ENCODE measurements at regions not wholly inside any gene's neighbourhood (a gene's known extent, or its start where the extent isn't known, plus 50 kb on each side); places are given as distances from the start of the nearest gene placed in this dataset.
A peak's percentile ranks its signal among the peaks of the same experiment; 100 is the strongest.

- no peak overlapping the region for H3K4me3 ChIP-seq (replicated peaks in 1 of 4; ENCODE audit: control extremely low read depth in 1 of 4, insufficient read depth in 1 of 4, low read depth in 3 of 4, low read length in 4 of 4)
- TF ChIP-seq CTCF (conservative IDR thresholded peaks at IDR 0.05 in 1 of 2, IDR thresholded peaks at IDR 0.05 in 1 of 2; ENCODE audit: low read depth in 1 of 2, low read length in 2 of 2), result no peak
- TF ChIP-seq EZH2 (IDR thresholded peaks at IDR 0.05; ENCODE audit: low read length, missing control alignments), result no peak
- no peaks in the 10 kb centered on the region for H4K20me1 ChIP-seq (ENCODE audit: control insufficient read depth, extremely low read depth, insufficient read depth, low read length)
- H3K36me3 ChIP-seq (ENCODE audit: control insufficient read depth, insufficient read depth, low read length), result no peaks in the 10 kb centered on the region
- H2AFZ ChIP-seq (ENCODE audit: low read length), result no peak overlapping the region
- no peaks in the 10 kb centered on the region for H3K27me3 ChIP-seq (ENCODE audit: control insufficient read depth, insufficient read depth, low read length)
- no peak overlapping the region for H3K27ac ChIP-seq (ENCODE audit: insufficient read depth, low read length)
- no peaks in the 10 kb centered on the region for H3K9me3 ChIP-seq (ENCODE audit: control insufficient read depth, insufficient read depth, low read depth, low read length)
- H3K4me2 ChIP-seq (ENCODE audit: extremely low read depth, insufficient read depth, low read length), result no peak overlapping the region
- H3K79me2 ChIP-seq (ENCODE audit: control insufficient read depth, insufficient read depth, low read length), result no peaks in the 10 kb centered on the region
- H3K4me1 ChIP-seq (ENCODE audit: control insufficient read depth, extremely low read depth, insufficient read depth, low read length), result peaks cover 4% of the 10 kb centered on the region
- no peak for DNase-seq (ENCODE audit: low read depth in 2 of 2)
- H3K9ac ChIP-seq (ENCODE audit: insufficient read depth, low read length), result no peak overlapping the region
Measured at GRCh38 chr20:4585758-4586157, 100.5 kb upstream of the PRNP start.

GRCh38 chr20:4585104-4585753 is 101.0 kb upstream of the PRNP start:
- H3K27me3 ChIP-seq (ENCODE audit: control insufficient read depth, insufficient read depth, low read length), result no peaks in the 10 kb centered on the region
- H3K4me3 ChIP-seq (replicated peaks in 1 of 4; ENCODE audit: control extremely low read depth in 1 of 4, insufficient read depth in 1 of 4, low read depth in 3 of 4, low read length in 4 of 4), result no peak overlapping the region
- no peaks in the 10 kb centered on the region for H3K36me3 ChIP-seq (ENCODE audit: control insufficient read depth, insufficient read depth, low read length)
- H3K79me2 ChIP-seq (ENCODE audit: control insufficient read depth, insufficient read depth, low read length), result no peaks in the 10 kb centered on the region
- no peak overlapping the region for H3K4me2 ChIP-seq (ENCODE audit: extremely low read depth, insufficient read depth, low read length)
- TF ChIP-seq EZH2 (IDR thresholded peaks at IDR 0.05; ENCODE audit: low read length, missing control alignments) (no peak), CTCF (conservative IDR thresholded peaks at IDR 0.05 in 1 of 2, IDR thresholded peaks at IDR 0.05 in 1 of 2; ENCODE audit: low read depth in 1 of 2, low read length in 2 of 2) (no peak)
- H3K27ac ChIP-seq (ENCODE audit: insufficient read depth, low read length), result peak overlapping the region; percentile 53
- no peak overlapping the region for H2AFZ ChIP-seq (ENCODE audit: low read length)
- no peak overlapping the region for H3K9ac ChIP-seq (ENCODE audit: insufficient read depth, low read length)
- H3K9me3 ChIP-seq (ENCODE audit: control insufficient read depth, insufficient read depth, low read depth, low read length), result no peaks in the 10 kb centered on the region
- H4K20me1 ChIP-seq (ENCODE audit: control insufficient read depth, extremely low read depth, insufficient read depth, low read length), result no peaks in the 10 kb centered on the region
- H3K4me1 ChIP-seq (ENCODE audit: control insufficient read depth, extremely low read depth, insufficient read depth, low read length), result peaks cover 4% of the 10 kb centered on the region
- DNase-seq (ENCODE audit: low read depth in 2 of 2), result peak in 1 of 2 donors; percentile 94

GRCh38 chr20:4584510-4584909 is 101.7 kb upstream of the PRNP start:
- no peak for DNase-seq (ENCODE audit: low read depth in 2 of 2)
- Histone ChIP-seq H3K27me3 (ENCODE audit: control insufficient read depth, insufficient read depth, low read length) (no peaks in the 10 kb centered on the region), H4K20me1 (ENCODE audit: control insufficient read depth, extremely low read depth, insufficient read depth, low read length) (no peaks in the 10 kb centered on the region), H3K79me2 (ENCODE audit: control insufficient read depth, insufficient read depth, low read length) (no peaks in the 10 kb centered on the region), H3K4me2 (ENCODE audit: extremely low read depth, insufficient read depth, low read length) (no peak overlapping the region), H3K9me3 (ENCODE audit: control insufficient read depth, insufficient read depth, low read depth, low read length) (no peaks in the 10 kb centered on the region), H3K9ac (ENCODE audit: insufficient read depth, low read length) (no peak overlapping the region), H3K4me3 (replicated peaks in 1 of 4; ENCODE audit: control extremely low read depth in 1 of 4, insufficient read depth in 1 of 4, low read depth in 3 of 4, low read length in 4 of 4) (no peak overlapping the region), H2AFZ (ENCODE audit: low read length) (no peak overlapping the region), H3K36me3 (ENCODE audit: control insufficient read depth, insufficient read depth, low read length) (no peaks in the 10 kb centered on the region), H3K4me1 (ENCODE audit: control insufficient read depth, extremely low read depth, insufficient read depth, low read length) (peaks cover 4% of the 10 kb centered on the region), H3K27ac (ENCODE audit: insufficient read depth, low read length) (peak overlapping the region; percentile 53)
- no peak for TF ChIP-seq EZH2 (IDR thresholded peaks at IDR 0.05; ENCODE audit: low read length, missing control alignments)
- no peak for TF ChIP-seq CTCF (conservative IDR thresholded peaks at IDR 0.05 in 1 of 2, IDR thresholded peaks at IDR 0.05 in 1 of 2; ENCODE audit: low read depth in 1 of 2, low read length in 2 of 2)

Measured in fibroblast of lung (primary cell).